Activated CD4-positive, alpha-beta T cell treated with anti-CD3 and anti-CD28 coated beads, Interleukin-2, amount 50 U/mL, for 4 hours (primary cell): ENCODE measurements at regions not wholly inside any gene's neighbourhood (a gene's known extent, or its start where the extent isn't known, plus 50 kb on each side); places are given as distances from the start of the nearest gene placed in this dataset.
"Not testable (repeated sequence)": the region's sequence is repeated elsewhere in the genome, so short reads cannot be mapped to it uniquely, and the experiment has no call there.

Experiments
- DNase-seq, 2 experiments: peaks; one replicate each; pipeline ENCODE4 v3.0.0-alpha.2; 2020

DNA sequence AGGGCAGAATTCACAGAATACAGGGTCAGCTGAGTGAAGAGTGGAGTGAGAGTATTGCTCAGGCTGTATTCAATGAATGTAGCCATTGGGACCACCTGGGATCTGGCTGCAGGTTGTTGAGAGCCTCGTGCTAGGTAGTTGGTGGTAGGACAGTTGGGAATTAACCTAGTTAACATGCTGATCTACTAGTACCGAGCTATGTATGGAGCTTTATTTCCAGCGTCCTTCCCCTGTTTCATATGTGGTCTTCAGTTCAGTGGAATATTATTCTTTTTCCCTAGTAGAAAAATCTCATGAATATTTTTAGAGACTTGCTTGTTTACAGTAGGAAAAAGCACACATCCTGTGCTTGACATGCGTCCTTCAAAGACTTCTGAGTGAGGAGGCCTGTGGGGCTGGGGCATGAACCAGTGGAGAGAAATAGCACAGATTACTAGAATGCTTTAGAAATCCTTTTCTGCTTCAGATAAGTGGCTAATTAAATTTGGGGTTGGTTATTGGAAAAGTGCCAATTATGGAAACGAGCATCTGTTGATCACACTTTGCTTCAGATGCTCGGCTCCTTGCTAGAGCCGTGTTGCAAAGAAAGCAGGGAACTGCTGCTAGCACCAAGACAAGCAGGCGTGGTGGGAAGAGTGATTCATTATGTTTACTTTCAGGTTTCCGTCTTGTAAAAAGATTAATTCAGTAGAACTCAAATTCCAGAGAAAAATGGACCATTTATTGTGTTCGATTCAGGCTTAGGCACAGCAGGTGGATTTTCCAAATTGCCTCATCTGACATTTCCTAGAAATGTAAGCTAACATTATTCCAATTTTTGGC lies 53.6 kb downstream of the ARF6 start:
- peak; percentile 33 to 35 for DNase-seq

DNA sequence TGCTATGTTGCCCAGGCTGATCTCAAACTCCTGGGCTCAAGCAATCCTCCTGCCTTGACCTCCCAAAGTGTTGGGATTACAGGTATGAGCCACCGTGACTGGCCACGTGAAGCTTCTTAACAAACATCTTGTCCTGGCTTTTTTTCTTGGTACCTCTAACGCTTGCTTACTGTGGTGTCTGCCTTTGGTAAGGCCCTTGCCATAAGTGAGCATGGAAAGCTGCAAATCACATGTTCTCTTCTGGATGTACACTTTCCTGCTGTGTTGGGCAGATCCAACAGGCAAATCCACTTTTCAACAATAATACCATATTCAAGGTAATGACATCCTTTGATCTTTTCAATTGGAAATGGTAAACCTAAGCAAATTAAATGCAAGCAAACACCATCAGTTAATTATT lies 54.6 kb downstream of the ARF6 start:
- DNase-seq, result no peak

DNA sequence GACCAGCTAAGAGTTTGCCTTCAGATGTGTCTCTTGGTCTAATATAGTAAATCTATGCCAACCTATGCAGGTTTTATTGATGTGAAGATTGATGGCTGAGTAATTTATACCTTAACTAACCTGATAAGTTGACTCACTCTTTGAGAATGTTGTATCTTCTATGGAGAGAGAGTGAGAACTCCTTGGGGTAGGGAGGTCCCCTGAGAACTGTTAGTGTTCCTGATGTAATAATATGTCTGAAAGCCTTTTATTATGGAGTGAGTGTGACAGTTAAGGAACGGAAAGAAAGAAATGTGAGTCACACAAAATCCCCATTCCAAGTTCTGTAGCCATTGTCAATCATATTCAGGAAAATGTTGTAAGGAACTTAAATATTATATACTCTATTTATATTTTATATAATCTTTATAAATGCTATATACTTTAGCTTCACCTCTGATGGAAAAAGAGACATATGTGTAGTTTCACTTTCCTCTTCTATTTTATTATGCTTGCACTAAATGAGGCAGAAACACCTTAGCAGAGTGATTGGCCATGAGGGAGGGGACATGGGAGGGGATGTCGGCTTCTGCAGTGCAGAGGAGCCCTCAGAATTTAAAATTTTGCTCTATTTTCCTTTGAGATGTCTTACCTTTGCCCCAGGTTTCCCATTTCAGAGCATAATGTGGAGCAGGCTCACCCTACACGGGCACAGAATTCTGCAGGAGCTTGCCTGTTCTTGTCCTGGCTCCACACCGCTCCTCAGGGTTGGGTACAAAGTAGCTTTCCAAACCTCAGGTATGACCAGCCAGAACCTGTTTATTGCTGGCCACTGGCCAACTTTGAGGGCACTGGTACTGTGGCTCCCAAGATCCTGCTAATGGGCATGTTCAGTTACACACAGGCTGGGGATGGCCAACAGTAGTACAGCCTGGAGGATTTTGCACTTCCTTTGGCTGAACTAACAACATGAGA lies 57.7 kb downstream of the ARF6 start:
- DNase-seq, result no peak

DNA sequence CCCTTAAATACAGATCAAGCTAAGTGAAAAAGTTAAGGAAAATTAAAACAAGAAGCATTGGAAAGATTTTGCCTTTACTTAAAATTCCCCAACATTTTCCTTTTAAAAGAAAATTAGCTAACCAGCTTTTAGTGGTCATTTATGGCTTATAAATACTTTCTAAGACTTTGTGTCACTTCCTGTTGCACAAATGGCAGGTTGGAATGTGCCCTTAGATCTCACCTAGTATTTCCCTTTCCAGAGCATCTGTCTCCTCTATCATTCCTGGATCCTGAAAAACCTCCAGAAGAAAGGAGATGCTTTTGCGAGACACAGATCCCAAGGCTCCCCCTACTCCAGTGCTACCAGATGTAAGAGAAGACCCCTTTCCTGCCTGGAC lies 58.3 kb downstream of the ARF6 start:
- DNase-seq, result no peak

DNA sequence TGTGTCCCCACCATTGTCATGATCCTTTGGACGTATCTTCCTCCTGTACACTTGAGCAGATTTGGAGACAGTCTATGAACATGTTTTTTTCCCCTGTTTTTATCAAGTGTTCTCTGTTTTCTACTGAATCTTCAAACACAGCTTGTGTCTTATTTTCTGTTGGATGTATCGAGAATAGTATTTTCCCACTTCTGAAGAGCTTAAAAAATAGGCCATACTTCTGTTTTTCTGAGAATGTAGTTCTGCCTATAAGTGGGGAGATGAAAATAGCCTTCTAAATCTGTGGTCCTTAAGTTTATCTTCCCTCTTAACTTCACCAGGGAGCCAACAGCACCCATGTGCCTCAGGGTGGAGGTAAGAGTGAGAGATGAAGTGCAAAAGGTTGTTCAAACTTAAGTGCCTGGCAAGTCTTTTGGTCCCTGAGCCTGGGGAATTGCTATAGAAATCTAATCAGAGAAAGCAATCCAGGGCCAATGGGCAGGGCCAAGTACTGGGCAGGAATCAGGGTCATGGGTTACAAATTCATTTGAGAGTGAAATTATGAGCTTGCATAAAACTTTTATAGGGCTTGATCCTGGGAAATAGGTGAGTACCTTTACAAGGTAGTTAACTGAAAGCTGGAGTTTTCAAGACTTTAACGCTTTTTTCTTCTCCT lies 58.9 kb downstream of the ARF6 start:
- DNase-seq, result no peak

DNA sequence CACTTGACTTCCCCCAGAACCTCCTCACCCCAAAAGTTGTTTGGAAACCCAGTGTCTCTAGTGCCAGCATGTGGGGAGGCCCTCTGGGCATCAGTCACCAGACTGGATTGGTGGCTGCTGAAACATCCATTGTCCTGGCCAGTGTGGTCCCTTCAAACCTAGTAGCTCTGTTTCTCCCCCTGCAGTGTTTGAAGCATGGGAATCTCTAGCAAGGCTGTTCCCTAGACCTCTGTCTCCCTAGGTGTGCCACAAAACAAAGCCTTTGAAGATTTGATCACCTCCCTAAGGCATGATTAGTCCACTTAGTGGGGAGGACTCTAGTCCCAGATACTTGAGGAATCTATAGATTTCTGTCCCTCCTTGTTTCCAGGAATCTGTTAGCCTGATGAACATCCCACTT lies 60.3 kb downstream of the ARF6 start:
- DNase-seq, result no peak

DNA sequence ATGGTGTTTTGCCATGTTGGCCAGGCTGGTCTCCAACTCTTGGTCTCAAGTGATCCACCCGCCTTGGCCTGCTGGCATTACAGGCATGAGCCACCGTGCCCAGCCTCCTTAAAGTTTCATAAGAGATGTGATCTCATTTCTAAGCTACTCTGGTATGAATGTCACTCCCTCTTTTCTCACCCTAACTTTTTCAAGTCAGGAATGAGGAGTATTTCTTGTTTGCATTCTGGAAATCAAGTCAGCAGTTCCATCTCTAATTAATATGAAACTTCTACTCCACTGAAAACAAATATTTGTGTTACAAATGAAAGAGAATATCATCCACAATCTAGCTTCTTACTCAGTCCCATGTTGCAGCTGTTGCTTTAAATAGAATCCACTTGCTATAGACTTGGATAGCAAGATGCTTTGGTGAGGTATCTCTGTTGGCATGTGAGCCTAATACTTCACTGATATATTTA lies 61.3 kb downstream of the ARF6 start:
- DNase-seq, result no peak

DNA sequence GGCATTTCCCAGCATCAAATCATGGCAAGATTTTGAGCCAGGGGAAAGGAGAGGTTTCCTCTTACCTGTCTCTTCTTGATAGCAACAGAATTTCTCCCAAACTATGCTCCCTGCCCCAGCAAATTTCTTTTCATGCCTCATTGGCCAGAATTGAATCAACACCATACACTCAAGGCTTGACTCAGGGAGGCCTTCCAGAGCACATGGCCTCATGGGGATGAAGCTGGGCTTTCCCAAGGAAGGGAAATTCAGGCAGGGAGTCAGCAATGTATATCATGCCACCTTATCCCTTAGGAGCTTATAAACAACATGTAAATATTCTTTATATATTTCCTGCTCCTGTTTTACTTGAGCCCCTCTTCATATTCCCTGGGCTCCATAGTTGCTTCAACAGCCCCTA lies 62.1 kb downstream of the ARF6 start:
- no peak for DNase-seq

DNA sequence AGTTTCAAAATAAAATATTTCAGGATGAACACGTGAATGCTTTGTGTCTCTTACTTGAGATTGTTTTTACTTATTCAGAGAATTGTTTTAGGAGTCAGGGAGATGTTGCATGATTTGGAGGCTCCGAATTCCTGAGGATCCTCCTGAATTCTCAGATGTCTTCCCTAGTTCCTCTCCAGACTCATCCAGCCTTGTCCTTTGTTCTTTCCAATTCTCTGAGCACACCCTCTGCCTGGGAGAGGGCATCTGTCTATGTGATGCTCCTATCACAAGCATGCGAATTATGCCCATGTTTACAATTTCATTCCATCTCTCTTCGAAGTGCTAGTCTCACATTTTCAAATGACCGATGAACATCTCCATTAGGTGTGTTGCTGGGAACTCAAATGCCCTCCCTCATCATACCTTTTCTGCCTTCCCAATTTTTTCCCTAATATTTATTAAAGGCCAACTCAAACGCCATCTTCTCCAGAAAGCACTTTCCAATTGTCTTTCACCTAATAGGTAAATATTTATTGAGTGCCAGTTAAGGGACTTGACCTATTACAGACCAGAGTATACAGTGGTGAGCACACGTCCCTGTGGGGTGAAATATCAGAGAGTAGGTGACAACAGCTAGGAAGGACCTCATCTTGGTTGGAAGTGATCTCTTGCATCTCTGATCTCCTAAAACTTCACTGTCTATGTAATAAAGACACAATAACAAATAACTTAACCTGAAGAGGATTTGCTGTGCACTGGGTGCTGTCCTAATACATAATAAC lies 64.4 kb downstream of the ARF6 start:
- DNase-seq, result no peak

DNA sequence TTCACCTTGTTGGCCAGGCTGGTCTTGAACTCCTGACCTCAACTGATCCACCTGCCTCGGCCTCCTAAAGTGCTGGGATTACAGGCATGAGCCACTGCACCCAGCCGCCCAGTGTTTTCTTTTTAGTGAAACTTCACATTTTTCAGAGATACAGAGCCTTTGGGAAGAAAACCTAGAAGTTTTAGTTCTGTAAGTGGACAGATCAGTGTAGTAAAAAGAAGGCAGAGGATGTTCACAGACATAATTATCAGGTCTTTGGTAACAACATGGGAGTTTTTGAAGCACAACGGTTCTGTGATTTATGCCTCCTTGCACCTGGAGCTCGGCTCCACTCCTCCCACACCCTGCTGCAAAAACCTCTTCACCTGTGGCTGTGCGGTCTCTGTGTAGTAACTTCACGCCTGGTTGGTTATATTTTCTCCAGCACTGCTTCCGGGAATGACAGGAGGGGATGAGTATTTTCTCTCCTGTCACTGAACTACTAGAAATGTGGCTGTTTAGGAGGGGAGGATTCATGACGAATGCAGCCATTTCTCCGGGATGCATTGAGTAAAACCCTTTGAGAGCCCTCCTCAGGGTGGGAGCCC lies 67.0 kb downstream of the ARF6 start:
- no peak for DNase-seq

DNA sequence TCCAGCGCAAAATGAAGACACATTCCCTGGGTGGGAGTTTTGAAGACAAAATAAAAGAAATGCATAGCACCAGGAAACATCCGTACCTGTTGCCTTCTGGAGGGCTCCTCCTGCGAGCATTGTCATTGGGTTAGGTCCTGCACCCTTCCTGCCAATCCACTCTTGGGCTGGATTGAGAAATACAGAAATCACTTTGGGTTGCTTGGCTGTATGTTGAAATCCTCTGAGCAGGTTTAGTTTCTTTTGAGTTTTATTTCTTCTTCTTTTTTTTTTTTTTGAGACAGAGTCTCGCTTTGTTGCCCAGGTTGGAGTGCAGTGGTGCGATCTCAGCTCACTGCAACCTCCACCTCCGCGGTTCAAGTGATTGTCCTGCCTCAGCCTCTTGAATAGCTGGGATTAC lies 67.6 kb downstream of the ARF6 start:
- DNase-seq, result no peak

DNA sequence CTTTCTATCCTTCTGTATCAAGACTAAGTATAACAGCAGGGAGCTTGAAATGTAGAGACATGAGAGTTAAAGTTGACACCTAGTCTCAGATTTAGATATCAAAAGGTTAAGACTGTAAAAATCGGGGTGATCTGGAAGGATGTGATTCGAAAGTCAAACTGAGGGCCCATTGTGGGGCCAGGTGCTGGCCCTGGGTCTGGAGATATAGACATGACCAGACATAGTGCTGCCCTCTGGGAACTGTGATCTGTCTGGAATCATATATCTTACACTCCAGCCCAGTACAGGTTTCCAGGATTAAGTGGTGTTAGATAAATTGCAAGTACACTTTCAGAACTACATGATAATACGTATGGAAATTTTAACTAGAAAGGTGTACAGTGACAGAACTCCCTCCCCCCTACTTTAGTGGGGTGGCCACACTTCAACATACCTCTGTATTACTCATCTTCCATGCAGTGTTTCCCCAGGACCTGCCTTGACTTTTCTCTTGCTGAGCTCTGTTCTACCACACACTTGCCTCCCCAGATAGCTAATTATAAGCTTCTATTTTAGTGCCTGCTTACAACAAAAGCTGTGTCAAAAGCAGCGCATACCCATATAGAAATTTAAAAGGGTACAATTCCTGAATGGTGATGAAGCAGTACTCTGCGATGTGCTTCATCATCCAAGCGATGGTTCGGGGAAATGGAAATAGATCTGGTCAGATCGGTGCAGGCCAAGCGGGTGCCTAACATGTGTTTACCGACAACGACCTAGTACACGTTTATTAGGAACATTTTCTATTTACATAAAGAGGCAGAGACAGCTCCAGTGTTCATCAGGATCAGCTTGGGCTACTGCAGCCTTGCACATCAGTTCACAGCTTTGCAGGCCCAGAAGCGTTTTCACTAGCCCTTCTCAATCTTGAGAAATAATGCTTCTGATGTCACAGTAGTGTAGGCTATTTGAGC lies 68.7 kb downstream of the ARF6 start:
- DNase-seq, result no peak

DNA sequence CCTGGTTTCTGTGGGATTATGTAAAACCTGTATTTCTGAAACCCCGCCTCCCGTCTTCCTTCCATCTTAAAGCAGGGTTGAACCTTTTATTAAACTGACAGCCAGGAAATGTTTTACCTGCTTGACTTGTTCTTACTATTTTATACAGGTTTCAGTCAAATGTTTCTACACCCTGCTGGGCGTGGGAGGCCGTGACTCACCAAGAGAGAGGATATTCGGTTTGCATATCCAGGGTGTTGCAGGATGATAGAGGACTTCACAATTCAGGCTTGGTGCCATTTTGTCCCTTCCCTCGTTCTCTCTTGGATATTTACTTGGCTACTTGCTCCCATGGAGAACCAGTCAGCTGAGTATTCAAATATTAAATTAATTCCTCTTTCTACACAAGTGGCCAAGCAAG lies 69.7 kb downstream of the ARF6 start:
- peak; percentile 33 to 43 for DNase-seq

DNA sequence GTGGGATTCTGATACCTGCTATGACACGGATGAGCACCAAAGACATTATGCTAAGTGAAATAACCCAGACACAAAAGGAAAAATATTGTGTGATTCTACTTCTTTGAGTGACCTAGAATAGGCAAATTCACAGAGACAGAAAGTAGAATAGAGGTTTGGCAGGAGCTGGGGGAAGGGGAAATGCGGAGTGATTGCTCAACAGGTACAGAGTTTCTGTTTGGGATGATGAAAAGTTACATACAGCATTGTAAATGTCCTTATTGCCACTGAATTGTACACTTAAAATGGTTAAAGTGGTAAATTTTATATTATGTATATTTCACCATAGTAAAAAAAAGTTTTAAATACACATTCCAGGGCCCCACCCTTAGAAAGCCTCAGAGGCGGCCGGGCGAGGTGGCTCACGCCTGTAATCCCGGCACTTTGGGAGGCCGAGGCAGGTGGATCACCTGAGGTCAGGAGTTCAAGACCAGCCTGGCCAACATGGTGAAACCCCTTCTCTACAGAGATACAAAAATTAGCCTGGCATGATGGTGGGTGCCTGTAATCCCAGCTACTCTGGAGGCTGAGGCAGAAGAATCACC lies 72.3 kb downstream of the ARF6 start:
- not testable (repeated sequence) for DNase-seq

DNA sequence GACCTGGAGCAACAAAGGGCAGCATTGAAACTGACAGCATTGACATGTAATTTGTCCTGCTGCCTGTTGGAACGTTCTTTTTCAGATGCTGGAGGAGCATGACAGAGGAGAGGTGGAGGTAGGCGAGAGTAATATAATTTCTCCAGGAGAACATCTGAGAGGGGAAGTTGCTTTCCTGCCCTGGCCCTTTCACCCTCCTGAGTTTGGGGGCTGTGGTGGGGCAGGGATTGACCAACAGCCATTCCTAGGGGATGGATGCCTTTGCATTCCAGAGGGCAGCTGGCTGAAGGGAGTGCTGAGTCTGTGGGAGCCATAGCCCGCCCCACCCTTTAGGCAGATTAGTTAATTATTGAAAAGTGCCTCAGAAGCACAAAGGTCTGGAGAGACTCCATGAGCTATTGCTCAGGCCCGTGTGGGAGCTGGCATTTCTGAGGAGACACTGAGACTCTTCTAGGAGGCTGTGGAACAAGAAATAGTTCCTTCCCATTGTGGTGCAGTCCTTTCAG lies 73.5 kb downstream of the ARF6 start:
- DNase-seq, result no peak

DNA sequence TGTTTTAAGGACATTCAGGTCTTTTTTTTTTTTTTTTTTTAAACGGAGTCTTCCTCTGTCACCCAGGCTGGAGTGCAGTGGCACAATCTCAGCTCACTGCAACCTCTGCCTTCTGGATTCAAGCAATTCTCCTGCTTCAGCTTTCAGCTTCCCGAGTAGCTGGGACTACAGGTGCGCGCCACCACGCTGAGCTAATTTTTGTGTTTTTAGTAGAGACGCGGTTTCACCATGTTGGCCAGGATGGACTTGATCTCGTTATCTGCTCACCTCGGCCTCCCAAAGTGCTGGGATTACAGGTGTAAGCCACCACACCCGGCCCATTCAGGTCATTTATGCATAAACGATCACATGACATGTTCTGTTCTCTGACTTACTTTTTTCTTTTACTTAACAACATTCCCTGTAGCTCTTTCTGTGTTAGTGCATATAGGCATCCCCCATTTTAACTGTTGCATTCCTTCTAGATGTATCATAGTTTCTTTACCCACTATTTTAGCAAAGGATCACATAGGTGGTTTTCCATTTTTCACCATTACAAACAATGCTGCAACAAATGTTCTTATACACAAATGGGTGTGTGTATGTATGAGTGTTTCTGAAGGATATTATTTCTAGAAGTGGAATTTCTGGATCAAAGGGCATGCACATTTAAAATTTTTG lies 74.2 kb downstream of the ARF6 start:
- no peak for DNase-seq

DNA sequence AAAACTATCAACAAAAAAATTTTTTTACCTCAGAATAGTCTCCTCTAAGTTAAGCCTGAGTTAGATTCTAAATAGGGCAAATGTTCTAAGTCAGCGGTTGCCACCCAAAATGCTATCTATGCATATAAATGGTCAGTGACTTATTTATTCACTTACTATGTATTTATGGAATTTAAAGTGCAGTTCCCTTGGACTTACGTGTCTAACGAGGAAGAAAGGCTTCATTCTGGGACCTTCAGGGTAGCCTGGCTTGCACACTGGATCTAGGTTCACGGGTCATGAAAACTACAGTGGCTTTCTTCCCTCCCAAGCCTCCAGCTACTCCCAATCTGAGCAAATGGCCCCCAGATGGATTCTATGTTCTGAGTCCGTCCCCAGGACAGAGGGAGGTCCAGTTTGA lies 77.1 kb downstream of the ARF6 start:
- DNase-seq, result no peak

DNA sequence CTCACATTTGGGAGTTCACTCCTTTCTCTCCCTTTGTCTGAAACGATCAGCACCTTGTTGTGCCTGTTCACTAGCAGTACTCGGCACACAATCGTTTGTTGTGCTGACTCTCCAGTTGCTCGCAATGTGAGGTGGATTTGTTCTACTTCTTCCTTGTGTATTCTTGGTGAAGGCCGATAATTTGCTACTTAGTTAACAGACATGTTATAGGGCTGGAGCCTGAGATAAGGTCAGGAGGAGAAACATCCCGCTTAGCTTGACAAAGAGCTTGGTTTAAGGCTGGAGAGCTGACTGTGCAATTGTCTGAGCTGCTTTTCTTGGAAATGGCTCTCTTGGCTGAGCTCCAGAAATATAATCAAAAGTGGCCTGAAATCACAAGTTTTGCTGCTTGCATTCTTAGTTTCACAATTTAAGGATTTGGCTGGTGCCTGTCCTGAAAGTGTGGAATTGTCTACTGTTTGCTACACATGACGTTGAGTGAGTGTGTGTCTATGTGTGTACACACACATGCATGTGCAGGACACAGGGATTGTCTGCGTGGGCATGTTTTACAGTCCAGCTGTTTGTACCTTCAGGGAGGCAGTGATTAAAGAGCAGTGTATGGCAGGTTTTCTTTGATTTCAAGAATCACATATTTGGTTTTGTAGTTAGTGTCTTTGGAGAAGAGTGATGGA lies 77.7 kb downstream of the ARF6 start:
- no peak for DNase-seq
